Liver (tissue), 8 donors: ENCODE measurements at regions not wholly inside any gene's neighbourhood (a gene's known extent, or its start where the extent isn't known, plus 50 kb on each side); places are given as distances from the start of the nearest gene placed in this dataset.

Experiments used
- DNase-seq: peaks from one replicate; pipeline ENCODE4 v3.0.0-alpha.2; 2017; ENCODE audit warnings: low spot score
- H3K27ac ChIP-seq, 2 donors: one replicate each; pipeline ENCODE4 v1.7.0; 2013; ENCODE audit warnings: inconsistent platforms in 2 of 2, low read length in 2 of 2, control low read depth in 1 of 2, low read depth in 1 of 2, mild to moderate bottlenecking in 1 of 2
- H3K27me3 ChIP-seq, 4 donors: one replicate each; pipeline versions ENCODE4 v1.6.1 to v1.7.0; 2013; ENCODE audit warnings: low read length in 3 of 4, inconsistent platforms in 1 of 4, mild to moderate bottlenecking in 1 of 4, moderate library complexity in 1 of 4; ENCODE audit not compliant: control insufficient read depth in 4 of 4, insufficient read depth in 4 of 4
- H3K36me3 ChIP-seq, 4 donors: one replicate each; pipeline versions ENCODE4 v1.6.1 to v1.7.0; 2013; ENCODE audit warnings: low read length in 3 of 4, mild to moderate bottlenecking in 3 of 4, low read depth in 1 of 4, moderate library complexity in 1 of 4; ENCODE audit not compliant: control insufficient read depth in 4 of 4, insufficient read depth in 3 of 4
- H3K4me1 ChIP-seq, 4 donors: one replicate each; pipeline versions ENCODE4 v1.6.1 to v1.7.0; 2013; ENCODE audit warnings: low read length in 3 of 4, mild to moderate bottlenecking in 3 of 4, moderate library complexity in 1 of 4; ENCODE audit not compliant: control insufficient read depth in 4 of 4, insufficient read depth in 4 of 4
- H3K4me3 ChIP-seq, 3 donors: one replicate each; pipeline versions ENCODE4 v1.6.1 to v1.7.0; 2013; ENCODE audit warnings: low read length in 3 of 3, control low read depth in 1 of 3, low read depth in 1 of 3, mild to moderate bottlenecking in 1 of 3
- H3K9ac ChIP-seq, 2 donors: one replicate each; pipeline ENCODE4 v1.7.0; 2013; ENCODE audit warnings: low read length in 2 of 2, mild to moderate bottlenecking in 2 of 2, moderate library complexity in 2 of 2, control low read depth in 1 of 2, low read depth in 1 of 2
- H3K9me3 ChIP-seq, 4 donors: one replicate each; pipeline versions ENCODE4 v1.6.1 to v1.7.0; 2013; ENCODE audit warnings: low read length in 3 of 4; ENCODE audit not compliant: control insufficient read depth in 4 of 4
- ATF3 ChIP-seq: IDR thresholded peaks from 2 replicates; pipeline ENCODE4 v1.6.1; 2016; ENCODE audit warnings: antibody characterized with exemption
- CTCF ChIP-seq: fragments of 150-350 bp; IDR thresholded peaks from 2 replicates; pipeline ENCODE4 v1.5.1; 2017; ENCODE audit warnings: improper control_type of control experiment, low read depth, low read length; ENCODE audit not compliant: missing input control
- FOXA1 ChIP-seq: IDR thresholded peaks from 2 replicates; pipeline ENCODE4 v1.6.1; 2016; ENCODE audit warnings: antibody characterized with exemption
- FOXA2 ChIP-seq: IDR thresholded peaks from 2 replicates; pipeline ENCODE4 v1.6.1; 2016; ENCODE audit warnings: antibody characterized with exemption
- GABPA ChIP-seq, 2 donors: IDR thresholded peaks in 1 of 2; conservative IDR thresholded peaks in 1 of 2; 2 replicates each; pipeline ENCODE4 v1.6.1; 2016; ENCODE audit warnings: antibody characterized with exemption in 2 of 2, mild to moderate bottlenecking in 1 of 2, moderate library complexity in 1 of 2
- HNF4A ChIP-seq, 2 donors: conservative IDR thresholded peaks; 2 replicates each; pipeline ENCODE4 v1.6.1; 2016; ENCODE audit warnings: antibody characterized with exemption in 2 of 2, mild to moderate bottlenecking in 2 of 2
- RAD21 ChIP-seq, 2 donors: IDR thresholded peaks; 2 replicates each; pipeline ENCODE4 v1.6.1; 2016; ENCODE audit warnings: antibody characterized with exemption in 2 of 2, mild to moderate bottlenecking in 2 of 2
- REST ChIP-seq: IDR thresholded peaks from 2 replicates; pipeline ENCODE4 v1.6.1; 2016; ENCODE audit warnings: antibody characterized with exemption, mild to moderate bottlenecking
- RXRA ChIP-seq, 2 donors: IDR thresholded peaks; 2 replicates each; pipeline ENCODE4 v1.6.1; 2017 to 2018; ENCODE audit warnings: antibody characterized with exemption in 2 of 2, mild to moderate bottlenecking in 1 of 2
- SP1 ChIP-seq: IDR thresholded peaks from 2 replicates; pipeline ENCODE4 v1.6.1; 2018; ENCODE audit warnings: antibody characterized with exemption, mild to moderate bottlenecking
- TAF1 ChIP-seq: conservative IDR thresholded peaks from 2 replicates; pipeline ENCODE4 v1.6.1; 2016; ENCODE audit warnings: antibody characterized with exemption, mild to moderate bottlenecking
- ZBTB33 ChIP-seq: IDR thresholded peaks from 2 replicates; pipeline ENCODE4 v1.6.1; 2016; ENCODE audit warnings: antibody characterized with exemption
- WGBS: extraction: QIAGEN DNeasy Blood & Tissue Kit; methylation state at CpG from one replicate; pipeline ENCODE4 v1.1.7; 2013; 5-methylcytosine and 5-hydroxymethylcytosine counted together
- TF ChIP-seq, protein P1 (sequence below): IDR thresholded peaks from 2 replicates; pipeline ENCODE4 v1.6.1; 2016; ENCODE audit warnings: antibody characterized with exemption
- donor health status: healthy.
- donor health status: healthy.
- donor health status: healthy.
- donor health status: healthy.
- donor health status: healthy.

DNA sequence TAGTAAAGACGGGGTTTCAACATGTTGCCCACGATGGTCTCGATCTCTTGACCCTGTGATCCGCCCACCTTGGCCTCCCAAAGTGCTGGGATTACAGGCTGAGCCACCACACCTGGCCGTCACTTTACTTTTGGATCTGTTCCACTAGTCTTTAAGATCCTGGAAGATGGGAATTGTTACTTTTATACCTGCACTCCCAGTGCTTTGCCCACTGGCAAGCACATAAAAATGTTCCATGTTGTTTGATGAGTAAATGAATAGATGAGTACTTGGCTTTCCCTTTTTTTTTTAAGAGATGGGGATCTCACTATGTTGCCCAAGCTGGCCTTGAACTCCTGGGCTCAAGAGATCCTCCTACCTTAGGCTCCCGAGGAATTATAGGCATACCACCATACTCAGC is 84.8 kb upstream of the SASH1 start:
- Histone ChIP-seq H3K27me3 (no peaks in the 10 kb centered on the region), H3K9ac (no peak overlapping the region), H3K27ac (no peak overlapping the region), H3K36me3 (no peaks in the 10 kb centered on the region), H3K9me3 (no peaks in the 10 kb centered on the region), H3K4me3 (no peak overlapping the region), H3K4me1 (no peaks in the 10 kb centered on the region)
- 94% methylated on average over 6 of the region's 6 CpGs for WGBS
- no peak for DNase-seq
- TF ChIP-seq, protein P1, sequence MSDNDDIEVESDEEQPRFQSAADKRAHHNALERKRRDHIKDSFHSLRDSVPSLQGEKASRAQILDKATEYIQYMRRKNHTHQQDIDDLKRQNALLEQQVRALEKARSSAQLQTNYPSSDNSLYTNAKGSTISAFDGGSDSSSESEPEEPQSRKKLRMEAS, result no peak
- TF ChIP-seq FOXA2 (no peak), ATF3 (no peak), ZBTB33 (no peak), GABPA (IDR thresholded peaks at IDR 0.05 in 1 of 2, conservative IDR thresholded peaks at IDR 0.05 in 1 of 2) (no peak), RXRA (IDR thresholded peaks at IDR 0.05) (no peak)

- no peaks in the 10 kb centered on the region for H3K9me3 ChIP-seq
- no peaks in the 10 kb centered on the region for H3K27me3 ChIP-seq
- DNase-seq, result no peak
- H3K9ac ChIP-seq, result no peak overlapping the region
- no peaks in the 10 kb centered on the region for H3K36me3 ChIP-seq
- no peak overlapping the region for H3K4me3 ChIP-seq
- H3K4me1 ChIP-seq, result no peaks in the 10 kb centered on the region
- no peak for TF ChIP-seq ATF3
- no peak for TF ChIP-seq REST
- no peak for TF ChIP-seq TAF1
- TF ChIP-seq RXRA (IDR thresholded peaks at IDR 0.05), result no peak
- no peak for TF ChIP-seq GABPA (IDR thresholded peaks at IDR 0.05 in 1 of 2, conservative IDR thresholded peaks at IDR 0.05 in 1 of 2)
- no peak for TF ChIP-seq CTCF
- TF ChIP-seq HNF4A (conservative IDR thresholded peaks at IDR 0.05), result no peak
- no peak for TF ChIP-seq FOXA2
- no peak for TF ChIP-seq SP1
- TF ChIP-seq RAD21 (IDR thresholded peaks at IDR 0.05), result no peak
- no peak for TF ChIP-seq FOXA1
- WGBS, result 85% methylated on average over 5 of the region's 5 CpGs
- H3K27ac ChIP-seq, result no peak overlapping the region
Observed at GRCh38 chr6:148258868-148259267, 83.8 kb upstream of the SASH1 start.
